ENCODE measurements at regions not wholly inside any gene's neighbourhood (a gene's known extent, or its start where the extent isn't known, plus 50 kb on each side); places are given as distances from the start of the nearest gene placed in this dataset.
"Not testable (repeated sequence)": the region's sequence is repeated elsewhere in the genome, so short reads cannot be mapped to it uniquely, and the experiment has no call there.

GRCh38 chr9:65393111-65393810, 108.3 kb upstream of the FOXD4L5 start:
- not testable (repeated sequence) for DNase-seq

DNA sequence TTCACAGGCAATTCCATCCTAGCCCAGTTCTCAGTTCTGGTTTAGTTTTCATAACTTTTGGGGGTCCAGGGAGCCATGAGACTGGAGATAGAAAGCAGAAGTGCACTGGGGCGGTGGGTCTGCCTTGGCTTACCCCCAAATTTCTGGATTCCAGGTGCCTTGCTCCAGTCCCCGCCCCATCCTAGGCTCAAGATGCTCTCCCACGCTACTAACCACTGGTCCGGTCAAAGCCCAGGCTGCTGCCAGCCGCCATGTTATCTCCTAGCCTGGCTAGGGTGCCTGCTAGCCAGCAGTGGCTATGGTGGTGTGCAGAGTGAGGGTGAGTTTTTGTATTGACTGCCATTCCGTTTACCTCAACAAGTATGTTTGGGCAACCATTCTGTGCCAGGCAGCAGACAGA, 107.6 kb upstream of the FOXD4L5 start:
- DNase-seq, result not testable (repeated sequence)

- DNase-seq, result not testable (repeated sequence)
Measured at GRCh38 chr9:65389710-65390109, 104.7 kb upstream of the FOXD4L5 start.

DNA sequence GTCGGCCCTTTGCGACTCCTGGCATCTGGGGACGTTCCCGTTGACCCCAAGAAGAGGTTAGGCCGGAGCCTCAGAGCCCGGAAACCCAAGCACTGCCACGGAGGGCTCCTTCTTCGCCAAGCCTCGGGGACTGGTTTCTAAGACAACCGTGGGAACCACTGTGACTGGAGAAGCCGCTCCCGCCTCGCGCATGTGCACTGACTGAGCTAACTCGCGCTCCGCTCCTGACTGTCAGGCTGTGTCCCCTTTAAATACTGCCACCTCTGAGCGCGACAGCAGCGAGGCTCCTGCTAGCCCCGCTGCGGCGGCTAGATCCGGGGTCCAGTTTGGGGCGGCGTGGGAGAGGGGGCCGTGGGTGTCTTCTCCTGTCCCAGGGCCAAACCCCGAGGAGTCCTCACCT, 104.2 kb upstream of the FOXD4L5 start:
- not testable (repeated sequence) for DNase-seq

DNA sequence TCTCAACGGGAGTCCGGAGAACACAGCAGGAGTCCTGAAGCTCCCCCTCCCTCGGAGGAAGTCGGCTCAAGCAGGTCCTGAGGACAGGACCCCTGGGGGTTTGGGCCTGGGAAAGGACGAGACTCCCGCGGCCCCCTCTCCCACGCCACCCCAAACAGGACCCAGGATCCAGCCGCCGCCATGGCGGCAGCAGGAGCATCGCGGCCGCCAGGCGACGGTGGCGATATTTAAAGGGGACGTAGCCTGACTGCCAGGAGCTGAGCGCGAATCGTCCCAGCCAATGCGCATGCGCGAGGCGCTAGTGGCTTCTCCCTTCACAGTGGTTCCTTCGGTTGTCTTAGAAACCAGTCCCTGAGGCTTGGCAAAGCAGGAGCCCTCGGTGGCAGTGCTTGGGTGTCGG, 101.7 kb upstream of the FOXD4L5 start:
- not testable (repeated sequence) for DNase-seq

DNA sequence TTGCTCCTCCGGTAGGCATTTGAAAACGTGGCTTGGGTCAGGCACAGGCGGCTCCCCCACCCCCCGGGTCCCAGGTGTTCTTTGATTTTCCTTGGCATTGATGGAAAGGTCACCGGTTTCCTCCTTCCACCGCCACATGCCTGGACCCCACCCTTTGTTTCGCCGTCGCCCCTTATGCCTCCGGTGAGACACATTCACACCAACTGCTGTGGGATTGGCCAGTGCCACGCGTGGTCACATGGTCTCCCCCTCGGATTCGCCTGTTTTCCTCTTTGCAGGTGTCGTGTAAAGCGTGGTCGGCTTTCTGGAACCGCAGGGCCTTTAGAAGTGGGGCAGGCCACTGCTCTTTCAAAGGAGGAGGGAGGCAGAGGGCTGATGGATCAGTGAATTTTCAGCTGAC, 101.2 kb upstream of the FOXD4L5 start:
- not testable (repeated sequence) for DNase-seq

DNA sequence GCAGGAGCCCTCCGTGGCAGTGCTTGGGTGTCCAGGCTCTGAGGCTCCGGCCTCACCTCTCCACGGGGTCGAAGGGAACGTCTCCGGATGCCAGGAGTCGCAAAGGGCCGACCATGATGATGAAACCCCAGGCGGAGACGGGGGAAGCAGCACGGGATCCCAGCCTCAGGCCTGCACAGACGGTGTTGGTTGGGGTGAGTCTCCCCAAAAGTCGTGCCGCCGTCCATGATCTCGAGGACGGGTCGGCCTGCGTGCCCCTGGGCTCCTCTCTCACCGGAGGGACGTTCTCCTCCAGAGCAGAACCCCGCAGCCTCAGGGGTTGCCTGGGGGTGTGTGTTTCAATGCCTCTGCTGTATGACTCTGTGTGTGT, 100.6 kb upstream of the FOXD4L5 start:
- DNase-seq, result not testable (repeated sequence)

DNA sequence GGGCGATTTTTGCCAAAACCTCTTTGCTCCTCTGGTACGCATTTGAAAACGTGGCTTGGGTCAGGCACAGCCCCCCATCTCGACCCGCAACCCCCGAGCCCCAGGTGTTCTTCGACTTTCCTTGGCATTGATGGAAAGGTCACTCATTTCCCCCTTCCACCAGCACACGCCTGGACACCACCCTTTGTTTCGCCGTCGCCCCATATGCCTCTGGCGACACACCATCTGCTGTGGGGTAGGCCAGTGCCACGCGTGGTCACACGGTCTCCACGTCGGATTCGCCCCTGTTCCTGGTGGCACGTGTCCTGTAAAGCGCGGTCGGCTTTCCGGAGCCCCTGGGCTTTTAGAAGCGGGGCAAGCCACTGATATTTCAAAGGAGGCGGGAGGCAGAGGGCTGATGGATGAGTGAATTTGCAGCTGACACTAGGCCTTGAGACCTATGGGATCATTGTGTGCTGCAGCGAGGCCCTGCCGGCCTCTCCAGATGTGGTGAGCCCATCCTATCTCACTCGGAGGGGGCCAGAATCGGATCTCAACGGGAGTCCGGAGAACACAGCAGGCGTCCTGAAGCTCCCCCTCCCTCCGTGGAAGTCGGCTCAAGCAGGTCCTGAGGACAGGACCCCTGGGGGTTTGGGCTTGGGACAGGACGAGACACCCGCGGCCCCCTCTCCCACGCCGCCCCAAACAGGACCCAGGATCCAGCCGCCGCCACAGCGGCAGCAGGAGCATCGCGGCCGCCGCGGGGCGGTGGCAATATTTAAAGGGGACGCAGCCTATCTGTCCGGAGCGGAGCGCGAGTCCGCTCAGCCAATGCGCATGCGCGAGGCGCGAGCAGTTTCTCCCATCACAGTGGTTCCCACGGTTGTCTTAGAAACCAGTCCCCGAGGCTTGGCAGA, 100.0 kb upstream of the FOXD4L5 start:
- not testable (repeated sequence) for DNase-seq

DNA sequence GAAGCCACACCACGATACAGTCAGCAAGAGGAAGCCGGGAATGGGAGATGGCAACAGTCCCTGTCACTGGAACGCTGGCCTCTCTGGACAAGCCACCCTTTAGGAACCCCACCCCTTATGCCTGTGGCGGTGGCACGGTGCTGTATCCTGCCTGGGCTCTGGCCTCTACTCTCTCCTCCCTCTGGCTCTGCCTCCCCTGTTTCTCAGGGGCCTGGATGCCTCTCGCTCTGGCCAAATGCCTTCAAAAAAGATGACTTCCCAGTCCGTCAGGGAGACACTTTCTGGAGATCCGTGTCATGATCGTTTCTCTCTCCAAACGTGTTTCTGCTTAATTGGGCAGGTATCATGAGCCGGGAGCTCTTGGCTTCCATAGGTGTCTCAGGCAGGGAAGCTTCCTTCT, 99.1 kb upstream of the FOXD4L5 start:
- DNase-seq, result not testable (repeated sequence)

- not testable (repeated sequence) for DNase-seq
Measured at GRCh38 chr9:65383646-65384045, 98.6 kb upstream of the FOXD4L5 start.

- DNase-seq, result not testable (repeated sequence)
Measured at GRCh38 chr9:65382701-65383318, 97.8 kb upstream of the FOXD4L5 start.
